HL-60 (cell line): ENCODE measurements at regions not wholly inside any gene's neighbourhood (a gene's known extent, or its start where the extent isn't known, plus 50 kb on each side); places are given as distances from the start of the nearest gene placed in this dataset.

Experiments used
- GABPA ChIP-seq: IDR thresholded peaks from 2 replicates; pipeline ENCODE4 v1.6.1; 2012; ENCODE audit warnings: low read depth
- POLR2AphosphoS5 ChIP-seq: IDR thresholded peaks from 2 replicates; pipeline ENCODE4 v1.6.1; 2012; ENCODE audit warnings: low read depth
- SPI1 ChIP-seq: IDR thresholded peaks from 2 replicates; pipeline ENCODE4 v1.6.1; 2012; ENCODE audit warnings: low read depth, mild to moderate bottlenecking, borderline replicate concordance
- TF ChIP-seq, protein P1 (sequence below): IDR thresholded peaks from one replicate; pipeline ENCODE4 v1.5.1; 2011; ENCODE audit warnings: low read length, control low read depth, inconsistent platforms; ENCODE audit not compliant: insufficient read depth

DNA sequence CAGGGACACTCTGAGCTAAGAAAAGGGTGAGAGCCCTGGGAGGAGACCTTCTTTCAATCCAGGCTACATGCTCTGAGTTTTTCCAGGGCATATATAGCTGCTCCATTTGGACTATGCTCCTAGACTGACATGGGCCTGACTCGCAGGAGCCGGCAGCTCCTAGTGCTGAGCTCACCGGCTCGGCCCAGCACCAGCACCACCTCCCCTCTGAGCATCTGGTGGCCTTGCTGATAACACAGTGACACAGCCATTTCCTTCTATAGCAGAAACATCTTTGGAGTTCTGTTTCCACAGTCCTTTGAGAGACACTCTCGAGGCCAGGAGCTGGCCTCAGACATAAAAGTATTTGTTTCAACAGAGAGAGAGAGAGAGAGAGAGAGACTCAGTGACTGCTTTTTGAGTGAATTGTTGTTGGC is 184.9 kb downstream of the TM9SF2 start:
- TF ChIP-seq POLR2AphosphoS5 (no peak), SPI1 (no peak), GABPA (no peak)
- TF ChIP-seq, protein P1, sequence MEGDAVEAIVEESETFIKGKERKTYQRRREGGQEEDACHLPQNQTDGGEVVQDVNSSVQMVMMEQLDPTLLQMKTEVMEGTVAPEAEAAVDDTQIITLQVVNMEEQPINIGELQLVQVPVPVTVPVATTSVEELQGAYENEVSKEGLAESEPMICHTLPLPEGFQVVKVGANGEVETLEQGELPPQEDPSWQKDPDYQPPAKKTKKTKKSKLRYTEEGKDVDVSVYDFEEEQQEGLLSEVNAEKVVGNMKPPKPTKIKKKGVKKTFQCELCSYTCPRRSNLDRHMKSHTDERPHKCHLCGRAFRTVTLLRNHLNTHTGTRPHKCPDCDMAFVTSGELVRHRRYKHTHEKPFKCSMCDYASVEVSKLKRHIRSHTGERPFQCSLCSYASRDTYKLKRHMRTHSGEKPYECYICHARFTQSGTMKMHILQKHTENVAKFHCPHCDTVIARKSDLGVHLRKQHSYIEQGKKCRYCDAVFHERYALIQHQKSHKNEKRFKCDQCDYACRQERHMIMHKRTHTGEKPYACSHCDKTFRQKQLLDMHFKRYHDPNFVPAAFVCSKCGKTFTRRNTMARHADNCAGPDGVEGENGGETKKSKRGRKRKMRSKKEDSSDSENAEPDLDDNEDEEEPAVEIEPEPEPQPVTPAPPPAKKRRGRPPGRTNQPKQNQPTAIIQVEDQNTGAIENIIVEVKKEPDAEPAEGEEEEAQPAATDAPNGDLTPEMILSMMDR, result no peak
